ENCODE measurements at regions not wholly inside any gene's neighbourhood (a gene's known extent, or its start where the extent isn't known, plus 50 kb on each side); places are given as distances from the start of the nearest gene placed in this dataset.
A peak's percentile ranks its signal among the peaks of the same experiment; 100 is the strongest.

GRCh38 chr4:140281828-140282552 lies 91.5 kb upstream of the SCOC start:
- DNase-seq (ENCODE audit: low read depth, low spot score): no peak

- no peak for DNase-seq (ENCODE audit: low read depth, low spot score)
Measured at GRCh38 chr4:140277576-140277975, 95.9 kb upstream of the SCOC start.

- no peak for DNase-seq (ENCODE audit: low read depth, low spot score)
Measured at GRCh38 chr4:140271553-140271952, 101.9 kb upstream of the SCOC start.

- no peak for DNase-seq (ENCODE audit: low read depth, low spot score)
Measured at GRCh38 chr4:140269369-140269768, 104.1 kb upstream of the SCOC start.

- no peak for DNase-seq (ENCODE audit: low read depth, low spot score)
Measured at GRCh38 chr4:140268186-140268841, 105.1 kb upstream of the SCOC start.

- no peak for DNase-seq (ENCODE audit: low read depth, low spot score)
Measured at GRCh38 chr4:140267576-140267975, 105.9 kb upstream of the SCOC start.

GRCh38 chr4:140266958-140267568 lies 106.4 kb upstream of the SCOC start:
- no peak for DNase-seq (ENCODE audit: low read depth, low spot score)

- DNase-seq (ENCODE audit: low read depth, low spot score): no peak
Measured at GRCh38 chr4:140260227-140260626, 106.2 kb upstream of the MAML3 start.

GRCh38 chr4:140258476-140258875 lies 104.5 kb upstream of the MAML3 start:
- DNase-seq (ENCODE audit: low read depth, low spot score): no peak

GRCh38 chr4:140257461-140258305 lies 103.7 kb upstream of the MAML3 start:
- DNase-seq (ENCODE audit: low read depth, low spot score): no peak

- no peak for DNase-seq (ENCODE audit: low read depth, low spot score)
Measured at GRCh38 chr4:140256941-140257340, 103.0 kb upstream of the MAML3 start.

- no peak for DNase-seq (ENCODE audit: low read depth, low spot score)
Measured at GRCh38 chr4:140256335-140256734, 102.4 kb upstream of the MAML3 start.

GRCh38 chr4:140255927-140256326 lies 101.9 kb upstream of the MAML3 start:
- no peak for DNase-seq (ENCODE audit: low read depth, low spot score)

GRCh38 chr4:140255467-140255866 lies 101.5 kb upstream of the MAML3 start:
- no peak for DNase-seq (ENCODE audit: low read depth, low spot score)

GRCh38 chr4:140254651-140255299 lies 100.8 kb upstream of the MAML3 start:
- no peak for DNase-seq (ENCODE audit: low read depth, low spot score)

- DNase-seq (ENCODE audit: low read depth, low spot score): no peak
Measured at GRCh38 chr4:140253556-140254027, 99.6 kb upstream of the MAML3 start.

GRCh38 chr4:140252742-140253555 lies 99.0 kb upstream of the MAML3 start:
- DNase-seq (ENCODE audit: low read depth, low spot score): peak; percentile 81

GRCh38 chr4:140252141-140252741 lies 98.3 kb upstream of the MAML3 start:
- DNase-seq (ENCODE audit: low read depth, low spot score): no peak

- DNase-seq (ENCODE audit: low read depth, low spot score): no peak
Measured at GRCh38 chr4:140251571-140251970, 97.6 kb upstream of the MAML3 start.

- no peak for DNase-seq (ENCODE audit: low read depth, low spot score)
Measured at GRCh38 chr4:140250989-140251552, 97.1 kb upstream of the MAML3 start.
